A673 (cell line): ENCODE measurements at regions not wholly inside any gene's neighbourhood (a gene's known extent, or its start where the extent isn't known, plus 50 kb on each side); places are given as distances from the start of the nearest gene placed in this dataset.

Experiments used
- CTCF ChIP-seq: fragments of 300-800, 200-600 bp; sonication (generic); conservative IDR thresholded peaks from 2 replicates; pipeline ENCODE4 v1.5.1; 2017; ENCODE audit warnings: low read depth, mild to moderate bottlenecking, antibody characterized with exemption, low read length, moderate library complexity, mixed read lengths
- EZH2 ChIP-seq: fragments of 200-600 bp; sonication (generic); IDR thresholded peaks from 2 replicates; pipeline ENCODE4 v1.6.1; 2017; ENCODE audit warnings: borderline replicate concordance, low read depth, mild to moderate bottlenecking, mixed read lengths, antibody characterized with exemption, low read length; ENCODE audit not compliant: poor library complexity, severe bottlenecking

DNA sequence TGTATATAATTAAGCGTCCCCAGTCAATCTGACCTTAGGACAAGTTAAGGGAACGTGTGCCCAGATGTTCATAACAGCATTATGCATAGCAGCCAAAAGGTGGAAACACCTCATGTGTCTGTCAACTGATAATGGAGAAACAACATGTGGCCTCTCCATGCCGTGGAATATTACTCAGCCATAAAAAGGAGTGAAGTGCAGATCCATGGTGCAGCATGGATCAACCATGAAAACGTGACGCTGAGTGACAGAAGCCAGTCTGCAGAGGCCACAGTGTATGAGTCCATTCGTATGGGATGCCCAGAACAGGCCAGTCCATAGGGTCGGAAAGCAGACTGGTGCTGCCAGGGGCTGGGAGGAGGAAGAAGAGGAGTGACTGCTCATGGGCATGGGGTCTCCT lies 161.0 kb upstream of the CIBAR2 start:
- TF ChIP-seq CTCF (no peak), EZH2 (no peak)
